Medulla oblongata (tissue), 1 donor: ENCODE measurements at regions not wholly inside any gene's neighbourhood (a gene's known extent, or its start where the extent isn't known, plus 50 kb on each side); places are given as distances from the start of the nearest gene placed in this dataset.
"Not testable (repeated sequence)": the region's sequence is repeated elsewhere in the genome, so short reads cannot be mapped to it uniquely, and the experiment has no call there.

Experiments used
- DNase-seq: peaks from one replicate; pipeline ENCODE4 v3.0.0-alpha.2; 2015; ENCODE audit errors: extremely low spot score

DNA sequence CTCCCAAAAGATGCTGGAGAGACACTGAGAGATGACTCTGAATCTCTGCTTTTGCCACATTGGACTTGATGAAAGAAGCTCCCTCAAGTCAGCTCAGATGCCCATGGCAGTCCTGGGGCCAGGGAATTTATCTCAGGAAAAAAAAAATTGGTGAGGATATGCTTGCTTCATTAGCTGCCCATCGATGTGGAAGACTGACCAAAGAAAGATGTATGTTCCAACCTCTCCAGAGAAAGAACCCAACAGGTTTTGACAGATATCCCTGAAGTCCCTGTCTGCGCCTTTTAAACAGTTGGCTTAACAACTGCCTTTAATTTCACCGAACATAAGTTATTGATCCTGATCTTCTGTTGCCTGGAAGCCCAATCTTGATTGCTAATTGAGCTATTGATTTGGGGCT lies 137.4 kb downstream of the TMEM114 start:
- DNase-seq = no peak

DNA sequence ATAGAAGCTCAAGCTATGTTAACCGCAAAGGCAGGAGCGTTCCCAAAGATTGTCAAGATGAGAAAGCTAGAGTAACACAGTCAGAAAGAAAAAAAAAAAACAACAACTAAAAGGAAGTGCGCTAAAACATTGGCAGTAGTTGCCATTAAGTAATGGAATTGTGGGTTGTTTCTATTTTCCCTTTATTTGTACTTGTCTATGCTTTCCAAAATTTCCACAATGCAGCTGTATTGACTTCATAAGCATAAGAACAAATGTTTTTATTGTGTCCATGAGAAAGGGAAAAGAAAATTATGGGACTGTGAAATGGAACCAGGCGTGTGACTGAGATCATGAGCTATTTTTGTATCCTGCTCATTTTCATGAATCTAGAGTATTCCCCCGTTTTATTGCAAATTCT lies 153.4 kb downstream of the TMEM114 start:
- DNase-seq = no peak

DNA sequence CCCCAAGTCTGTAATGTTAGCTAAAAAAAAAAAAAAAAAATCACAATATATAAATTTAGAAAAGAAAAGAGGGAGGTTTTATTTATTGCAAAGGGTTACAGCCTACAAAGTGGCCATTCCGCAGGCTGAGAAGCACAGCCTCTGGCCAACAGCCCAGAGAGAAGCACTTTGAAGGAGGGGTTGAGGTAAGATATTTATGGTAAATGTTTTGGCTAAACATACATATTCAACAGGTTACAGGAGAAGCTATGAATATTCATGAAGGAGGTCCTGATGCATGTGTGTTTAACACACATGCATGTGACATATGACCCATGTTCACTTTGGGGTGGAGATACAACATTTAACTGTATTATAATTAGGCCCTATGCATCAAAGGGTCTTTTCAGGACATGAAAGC lies 158.5 kb downstream of the TMEM114 start:
- DNase-seq = no peak

DNA sequence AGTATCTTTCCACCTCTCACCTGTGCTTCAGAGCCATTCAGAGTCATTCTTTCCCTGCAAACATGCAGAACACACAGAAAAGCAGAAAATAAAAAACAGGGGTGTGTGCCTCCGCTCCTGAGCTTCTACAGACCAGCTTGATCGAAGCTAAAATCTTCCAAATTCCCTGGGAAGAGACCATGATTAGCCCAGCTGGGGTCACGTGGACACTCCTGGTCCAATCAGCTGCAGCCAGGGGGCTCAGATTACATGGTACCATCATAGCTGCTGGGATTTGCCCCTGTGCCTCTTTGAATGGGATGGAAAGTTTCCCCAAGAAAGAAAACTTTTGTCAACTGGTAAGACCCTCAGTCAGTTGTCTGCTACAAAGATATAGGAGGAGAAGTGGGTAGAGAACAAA lies 159.9 kb downstream of the TMEM114 start:
- DNase-seq = no peak

DNA sequence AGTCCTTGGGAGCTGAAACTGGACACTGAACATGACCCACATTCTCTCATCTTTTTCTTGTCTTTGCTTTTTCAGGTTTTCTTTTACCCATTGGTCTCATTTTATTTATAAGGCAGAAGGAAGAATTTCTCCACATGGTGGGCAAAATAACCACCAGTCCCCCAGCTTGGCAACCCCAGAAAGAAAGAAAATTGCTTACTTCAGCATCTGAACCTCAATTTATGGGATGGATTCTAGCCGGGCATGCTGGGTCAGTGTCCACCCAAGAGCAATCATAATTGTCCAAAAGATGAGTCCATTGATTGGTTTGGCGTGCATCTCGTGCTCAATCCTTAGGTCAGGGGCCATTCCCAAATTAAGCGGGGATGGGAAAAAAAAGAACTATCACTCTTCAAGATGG lies 163.7 kb downstream of the TMEM114 start:
- no peak for DNase-seq

DNA sequence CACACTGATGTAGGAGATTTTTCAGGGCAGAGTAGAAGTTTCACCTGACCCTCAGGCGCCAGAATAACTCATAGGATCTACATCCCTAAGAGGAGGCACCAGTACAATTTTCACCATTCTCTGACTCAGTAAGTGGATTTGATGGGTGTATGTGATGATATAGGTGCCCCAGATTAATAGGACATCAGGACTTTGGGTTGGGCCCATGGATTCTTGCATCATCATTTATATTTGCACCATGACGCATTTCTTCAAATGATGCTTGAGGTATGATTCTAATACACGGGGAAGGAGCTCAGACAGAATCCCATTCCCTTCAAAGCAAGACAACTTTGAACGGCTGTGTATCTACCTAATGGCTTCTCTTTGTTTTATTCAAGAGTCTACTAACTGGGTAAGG lies 173.2 kb downstream of the TMEM114 start:
- no peak for DNase-seq

DNA sequence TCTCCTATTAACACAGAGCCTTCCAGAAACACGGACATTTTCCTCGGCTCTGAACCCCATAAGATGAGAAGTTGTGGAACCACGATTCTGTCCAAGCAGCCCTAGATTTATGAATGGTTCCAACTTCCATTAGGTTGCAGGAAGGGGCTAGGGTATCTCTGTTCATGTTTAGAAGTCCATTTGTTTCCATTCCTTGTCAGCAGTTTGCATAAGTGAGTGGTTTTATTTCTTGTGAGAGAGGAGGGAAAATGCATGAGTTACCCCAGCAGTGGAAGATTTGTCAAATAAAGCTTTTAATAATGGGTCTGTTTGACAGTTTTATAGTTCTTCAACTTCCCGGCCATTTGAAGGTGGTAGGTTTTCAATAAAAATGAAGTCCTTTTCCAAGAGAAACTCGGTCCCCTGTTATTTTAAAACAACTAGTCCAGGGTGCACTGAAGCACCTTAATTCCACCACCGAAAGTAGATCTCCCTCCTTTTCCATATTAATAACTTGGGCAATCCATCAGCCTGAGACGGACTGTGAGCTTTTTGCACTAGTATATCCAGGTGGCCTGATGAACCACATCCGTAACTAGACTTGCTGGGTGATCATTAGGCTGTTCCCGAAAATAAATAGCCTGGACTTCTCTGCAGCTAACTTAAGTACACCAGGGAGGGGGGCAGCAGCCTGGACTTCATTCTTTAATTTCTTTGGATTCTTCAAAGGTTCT lies 181.3 kb downstream of the TMEM114 start:
- no peak for DNase-seq

DNA sequence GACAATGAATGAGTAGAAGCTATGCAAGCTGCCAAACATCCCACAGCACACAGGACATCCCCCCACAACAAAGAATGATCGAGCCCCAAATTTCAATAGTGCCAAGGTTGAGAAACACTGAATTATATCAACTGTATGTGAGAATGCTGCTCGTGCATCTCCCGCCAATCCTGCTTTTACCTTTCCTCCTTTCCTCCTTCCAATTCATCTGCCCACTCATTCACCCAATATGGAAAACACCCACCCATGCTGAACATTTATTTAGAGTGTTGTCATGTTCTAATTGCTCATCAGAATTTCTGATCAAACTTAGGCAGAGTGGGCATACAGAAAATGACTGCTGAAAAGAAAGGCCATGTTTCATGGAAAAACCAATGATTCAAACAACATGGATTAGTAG lies 183.0 kb downstream of the TMEM114 start:
- no peak for DNase-seq

DNA sequence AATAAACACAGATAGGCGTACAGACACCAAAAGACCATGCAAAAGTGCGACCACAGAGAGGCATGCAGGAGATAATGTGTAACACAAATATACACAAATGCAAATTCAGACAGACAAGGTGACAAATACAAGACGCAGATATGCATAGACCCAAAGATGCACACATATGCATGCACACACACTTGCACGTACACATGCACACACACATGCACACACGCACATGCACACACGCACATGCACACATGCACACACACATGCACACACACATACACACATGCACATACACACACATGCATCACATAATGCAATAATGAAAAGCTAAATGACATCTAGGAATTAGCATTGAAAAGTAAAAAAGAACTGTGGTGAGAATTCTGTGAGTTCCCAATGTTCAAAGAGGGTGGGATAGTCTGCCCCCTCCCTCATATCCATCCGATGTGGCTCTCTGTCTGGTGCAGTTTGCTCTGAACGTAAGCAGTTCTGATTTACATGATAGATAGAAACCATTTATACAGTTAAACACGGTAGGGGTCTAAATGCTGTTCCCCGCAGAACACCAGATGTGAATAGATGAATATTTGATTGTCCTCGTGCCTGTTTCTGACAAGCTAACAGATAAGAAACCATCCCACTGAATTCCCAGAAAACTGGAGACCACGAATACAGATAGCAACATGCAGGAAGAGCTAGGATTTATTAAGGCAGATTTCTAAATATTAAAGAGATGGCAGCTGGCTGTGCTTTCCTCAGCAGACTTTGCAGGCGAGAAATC lies 186.1 kb downstream of the TMEM114 start:
- DNase-seq = no peak

DNA sequence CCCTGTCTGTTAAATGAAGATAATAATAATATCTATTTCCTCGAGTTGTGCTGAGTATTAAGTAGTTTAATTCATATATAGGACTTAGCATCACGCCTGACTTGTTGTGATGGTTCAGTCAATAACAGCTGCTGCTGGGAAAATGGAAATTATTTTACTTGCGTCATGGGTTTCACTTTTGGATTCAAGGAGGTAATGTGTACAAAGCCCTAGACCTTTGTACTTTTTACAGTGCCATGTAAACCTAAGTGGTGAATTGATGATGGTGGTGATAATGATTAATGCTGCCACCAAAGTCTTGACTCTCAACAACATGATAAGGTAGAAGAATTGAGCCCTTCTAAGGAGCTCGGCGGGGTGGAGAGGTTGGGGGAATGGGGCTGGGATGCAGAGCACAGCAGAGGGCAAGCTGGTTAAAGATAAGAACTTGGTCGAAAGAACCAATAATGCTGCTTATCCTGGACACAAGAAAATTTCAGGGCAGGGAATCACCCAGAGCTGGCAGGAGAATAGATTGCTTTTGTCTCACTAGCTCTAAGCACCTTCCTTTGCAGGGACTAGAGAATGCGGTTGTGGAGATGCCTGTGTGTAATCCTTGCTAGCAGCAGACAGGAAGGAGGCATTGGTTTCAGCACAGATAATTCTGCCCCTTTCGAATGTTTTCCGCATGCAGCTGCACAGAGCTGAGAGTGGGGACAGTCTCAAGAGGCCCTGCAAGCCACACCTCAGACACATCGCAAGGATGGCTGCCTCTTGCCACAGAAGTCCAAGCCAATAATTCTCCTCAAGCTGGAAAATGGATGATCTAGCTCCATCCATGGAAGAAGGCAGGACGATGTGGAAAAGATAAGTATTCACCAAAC lies 187.1 kb downstream of the TMEM114 start:
- DNase-seq = no peak

DNA sequence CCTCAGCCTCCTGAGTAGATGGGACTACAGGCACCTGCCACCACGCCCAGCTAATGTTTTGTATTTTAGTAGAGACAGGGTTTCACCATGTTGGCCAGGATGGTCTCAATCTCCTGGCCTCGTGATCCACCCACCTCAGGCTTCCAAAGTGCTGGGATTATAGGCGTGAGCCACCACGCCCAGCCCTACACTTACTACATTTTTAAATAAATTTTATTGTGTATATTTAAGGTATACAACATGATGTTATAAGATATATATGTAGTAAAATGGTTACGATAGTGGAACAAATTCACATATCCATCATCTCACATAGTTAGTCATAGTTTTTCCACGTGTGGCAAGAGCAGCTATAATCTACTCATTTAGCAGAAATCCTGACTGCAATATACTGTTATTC lies 189.6 kb downstream of the TMEM114 start:
- DNase-seq = not testable (repeated sequence)

DNA sequence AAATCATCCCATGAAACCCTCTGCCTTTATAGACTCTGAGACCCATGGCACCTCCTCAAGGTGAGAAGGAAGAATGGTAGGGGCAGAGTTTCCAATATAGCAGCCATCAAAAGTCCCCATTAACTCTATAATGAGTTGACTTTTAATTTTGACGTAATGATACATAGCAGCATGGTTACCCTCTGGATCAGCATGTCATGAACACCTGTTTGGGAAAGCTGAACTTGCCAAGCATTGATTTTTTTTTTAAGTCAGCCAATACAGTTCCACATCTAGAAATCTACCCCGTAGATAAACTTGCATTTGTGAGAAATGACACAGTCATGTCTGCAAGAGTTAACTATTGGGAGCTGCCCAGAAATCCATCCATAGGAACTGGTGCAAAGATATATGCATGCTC lies 191.8 kb downstream of the TMEM114 start:
- DNase-seq = no peak

DNA sequence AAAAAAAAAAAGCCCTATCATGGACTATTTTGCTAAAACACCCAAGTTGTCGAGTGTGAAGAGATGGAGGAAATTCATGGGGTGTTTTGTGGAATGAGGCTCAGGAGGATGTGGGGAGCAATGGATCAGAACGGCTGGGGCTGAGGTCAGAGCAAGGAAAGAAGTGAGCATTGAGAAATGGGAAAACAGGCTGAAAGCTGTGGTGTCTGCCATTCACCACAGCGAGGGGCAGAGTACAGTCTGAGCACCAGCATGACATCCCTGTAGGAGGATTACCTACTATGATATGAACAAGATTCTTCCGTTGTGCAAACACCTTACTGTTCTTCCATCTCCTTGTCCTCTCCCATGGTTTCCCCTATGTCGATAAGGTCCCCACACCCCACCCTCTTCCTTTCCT lies 193.1 kb downstream of the TMEM114 start:
- no peak for DNase-seq

DNA sequence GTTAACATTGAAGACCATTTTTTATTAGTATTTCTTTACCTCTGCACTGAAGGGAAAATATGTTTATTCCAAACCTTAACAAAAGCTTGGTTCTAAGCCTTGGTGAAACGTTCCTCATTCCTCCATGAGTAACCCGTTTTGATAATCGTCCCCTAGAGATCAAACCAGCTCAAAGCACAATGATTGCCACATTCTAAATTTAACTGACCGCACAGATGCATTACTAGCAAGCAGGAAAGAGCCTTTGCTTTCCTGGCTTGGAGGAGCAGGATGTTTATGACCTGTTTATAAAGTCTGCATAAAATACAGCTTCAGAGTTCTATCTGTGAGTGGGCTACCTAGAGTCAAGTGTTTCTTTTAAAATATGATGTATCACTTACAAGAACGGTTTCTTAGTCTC lies 193.8 kb downstream of the TMEM114 start:
- DNase-seq = no peak

DNA sequence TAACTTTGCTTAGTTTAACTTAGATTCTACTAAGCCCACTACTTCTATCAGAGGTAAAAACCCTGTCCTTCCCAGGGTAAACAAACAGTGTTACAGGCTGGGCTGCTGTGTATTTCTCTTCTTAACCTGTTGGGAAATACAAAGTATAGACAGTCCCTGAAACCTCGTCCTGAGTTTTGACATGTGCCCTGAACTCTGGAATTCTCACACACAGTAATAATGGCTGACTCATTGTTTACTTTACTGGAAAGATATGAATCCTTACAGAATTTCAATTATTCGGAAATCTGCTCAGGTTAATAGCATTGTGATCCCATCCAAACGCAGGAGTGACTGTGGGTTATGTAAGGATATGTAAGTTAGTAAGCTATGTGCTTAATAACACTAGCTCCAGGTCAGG lies 199.1 kb downstream of the TMEM114 start:
- no peak for DNase-seq

DNA sequence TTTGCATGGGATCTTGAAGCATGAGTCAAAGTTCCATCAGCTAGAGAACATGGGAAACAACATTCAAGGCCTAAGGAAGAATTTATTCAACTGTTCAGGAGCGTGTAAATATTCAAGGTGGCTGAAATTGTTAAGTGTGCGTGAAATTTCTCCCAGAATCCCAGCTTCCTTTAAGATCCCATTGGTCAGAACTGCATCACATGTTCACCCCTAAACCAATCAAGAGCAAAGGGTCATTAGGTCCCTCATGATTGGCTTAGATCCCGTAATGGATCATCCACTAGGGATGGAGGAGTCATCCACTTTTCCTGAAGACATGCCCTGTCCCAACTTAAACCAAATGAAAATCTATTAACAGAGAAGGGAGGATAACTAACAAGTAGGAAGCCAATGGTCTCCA lies 201.6 kb downstream of the TMEM114 start:
- DNase-seq = no peak

DNA sequence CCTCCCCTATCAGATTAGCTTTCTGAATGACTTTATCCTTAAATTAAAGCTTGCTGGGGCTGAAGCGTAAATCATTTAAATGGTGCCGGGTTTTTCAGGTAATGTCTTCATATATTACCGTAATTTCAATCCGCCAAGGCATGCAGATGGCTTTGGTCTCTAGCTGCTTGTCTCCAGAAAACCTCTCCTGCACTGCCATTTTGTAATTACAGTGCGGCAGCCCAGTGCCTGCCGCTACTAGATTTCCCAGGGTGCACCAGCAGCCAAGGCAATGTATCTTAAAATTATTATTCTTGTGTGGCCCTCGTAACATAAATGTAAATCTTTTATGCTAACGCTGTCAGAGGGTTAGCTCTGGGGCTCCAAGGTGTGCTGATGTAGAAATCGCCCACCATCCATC lies 208.5 kb downstream of the TMEM114 start:
- no peak for DNase-seq

DNA sequence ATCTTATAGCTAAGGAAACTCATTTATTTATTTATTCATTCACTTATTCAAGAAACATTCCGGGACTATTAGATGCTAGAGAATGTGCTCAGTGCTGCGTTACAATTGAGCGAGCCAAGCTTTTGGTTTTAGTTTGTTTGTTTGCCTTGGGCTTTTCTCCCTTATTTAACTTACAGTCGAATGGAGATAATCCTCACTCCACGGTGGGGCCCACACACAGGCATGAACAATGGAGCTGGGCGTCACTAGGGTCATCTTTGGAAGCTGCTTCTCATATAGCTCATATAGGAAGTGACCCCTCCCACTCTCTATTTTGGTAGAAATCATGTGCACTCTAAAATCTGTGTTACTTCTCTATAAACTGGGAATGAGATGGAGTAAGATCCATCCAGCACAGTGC lies 210.0 kb downstream of the TMEM114 start:
- no peak for DNase-seq

DNA sequence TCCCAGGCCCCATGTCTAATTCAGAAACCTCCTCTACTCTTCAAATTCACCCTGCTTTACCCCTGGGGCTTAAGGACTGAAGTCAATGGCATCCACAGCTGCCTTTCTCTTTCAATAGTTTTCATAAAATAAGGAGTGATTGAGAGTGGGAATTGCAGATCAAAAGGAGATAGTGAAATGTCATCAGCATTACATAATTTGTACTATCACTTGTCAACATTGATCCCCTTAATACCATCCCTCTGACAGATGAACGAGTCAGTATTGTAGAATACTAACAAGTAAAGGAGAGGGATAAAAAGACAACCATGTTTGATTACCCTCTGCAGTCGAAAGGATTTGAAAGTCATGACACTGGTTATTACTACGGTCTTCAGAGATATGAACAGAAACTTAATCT lies 212.4 kb downstream of the TMEM114 start:
- DNase-seq = no peak

DNA sequence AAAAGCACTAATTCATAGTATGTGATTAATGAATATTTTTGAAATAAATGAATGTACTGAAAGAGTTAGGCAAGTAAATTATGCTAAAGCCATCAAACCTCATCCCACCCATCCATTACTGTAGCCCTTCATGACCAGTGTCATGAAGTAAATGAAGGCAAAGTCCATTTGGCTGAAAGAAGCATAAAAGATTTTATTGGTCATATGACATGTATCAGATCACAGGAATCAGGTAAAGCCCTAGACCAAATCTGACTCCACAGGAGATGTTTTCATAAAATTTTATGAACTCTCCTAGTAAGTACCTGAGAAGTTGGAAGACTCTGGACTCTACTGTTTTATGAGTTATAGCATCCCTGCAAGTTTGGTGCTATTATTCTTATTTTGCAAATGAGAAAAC lies 213.5 kb downstream of the TMEM114 start:
- no peak for DNase-seq

DNA sequence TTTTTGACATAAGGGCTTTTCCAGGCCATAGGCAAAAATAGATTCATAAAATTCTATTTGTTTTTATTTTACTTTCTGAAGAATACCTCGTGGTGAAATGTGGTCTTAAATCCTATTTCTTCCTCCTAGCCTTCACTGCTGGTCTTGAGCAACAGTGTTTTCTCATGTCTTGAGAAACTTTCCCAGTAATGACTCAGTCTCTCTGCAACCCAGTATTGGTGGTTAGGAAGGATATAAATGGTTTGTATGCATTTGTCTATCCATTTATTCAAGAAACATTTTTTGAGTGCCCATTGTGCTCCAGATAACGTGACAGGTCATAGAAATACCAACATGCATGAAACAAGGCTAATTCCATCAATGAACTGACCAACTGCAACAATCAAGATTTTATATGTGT lies 213.9 kb downstream of the TMEM114 start:
- DNase-seq = no peak

DNA sequence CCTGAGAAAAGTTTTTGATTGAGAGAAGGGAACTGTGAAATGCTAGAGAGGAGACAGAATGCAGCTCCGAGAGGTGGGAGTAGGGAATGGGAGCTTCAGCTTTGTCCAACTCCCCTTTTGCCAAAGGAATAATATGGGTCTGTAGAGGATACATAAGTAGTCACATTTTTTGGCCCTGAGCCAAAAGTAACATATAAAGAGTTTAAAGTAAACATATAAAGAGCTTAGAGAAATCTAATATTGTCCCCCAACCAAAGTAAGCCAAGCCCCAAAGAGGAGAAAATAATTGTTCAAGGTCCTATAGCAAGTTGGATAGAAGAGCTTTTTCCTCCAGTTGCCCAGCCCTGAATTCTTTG lies 215.1 kb downstream of the TMEM114 start:
- no peak for DNase-seq
